HepG2 (cell line): ENCODE measurements at regions not wholly inside any gene's neighbourhood (a gene's known extent, or its start where the extent isn't known, plus 50 kb on each side); places are given as distances from the start of the nearest gene placed in this dataset.

Source experiments
- DNMT3B ChIP-seq: conservative IDR thresholded peaks from 2 replicates; pipeline ENCODE4 v1.6.1; 2016; ENCODE audit warnings: missing biosample characterization, control low read depth
- HNF4A ChIP-seq: sonication (generic); formaldehyde crosslinking; IDR thresholded peaks from 2 replicates; pipeline ENCODE4 v1.4.0; 2020; ENCODE audit warnings: missing genetic modification reagents
- SOX5 ChIP-seq: IDR thresholded peaks from 2 replicates; pipeline ENCODE4 v1.6.1; 2016; ENCODE audit warnings: borderline replicate concordance

DNA sequence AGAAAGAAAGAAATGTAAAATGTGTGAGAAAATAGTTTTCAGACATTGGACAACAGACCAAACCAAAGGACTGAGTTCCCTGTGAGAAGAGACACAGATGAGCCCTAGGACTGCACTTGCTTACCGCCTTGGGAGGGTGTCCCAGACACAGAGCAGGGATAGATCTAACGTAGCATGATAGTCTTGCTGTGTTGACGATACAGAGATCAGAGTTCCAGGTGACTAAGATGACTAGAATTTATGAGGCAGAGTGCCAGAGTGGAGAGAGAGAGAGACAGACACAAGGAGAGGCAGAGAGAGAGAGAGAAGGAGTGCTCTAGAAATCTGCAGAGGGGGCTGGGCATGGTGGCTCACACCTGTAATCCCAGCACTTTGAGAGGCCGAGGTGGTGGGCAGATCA is 148.2 kb upstream of the LMNTD1 start:
- no peak for TF ChIP-seq HNF4A (CRISPR knock-in tag)
- TF ChIP-seq DNMT3B (CRISPR knock-in tag), result no peak
- TF ChIP-seq SOX5 (CRISPR knock-in tag), result no peak
